GM18519 (cell line): ENCODE measurements at regions not wholly inside any gene's neighbourhood (a gene's known extent, or its start where the extent isn't known, plus 50 kb on each side); places are given as distances from the start of the nearest gene placed in this dataset.
"Not testable (repeated sequence)": the region's sequence is repeated elsewhere in the genome, so short reads cannot be mapped to it uniquely, and the experiment has no call there.

ENCODE experiments used
- ATAC-seq: cut with Tn5 transposase; IDR thresholded peaks from one replicate; pipeline ENCODE4 v1.9.1; 2021; ENCODE audit warnings: mild to moderate bottlenecking, moderate library complexity; ENCODE audit not compliant: unreplicated experiment, low FRiP score

- no peak for ATAC-seq
These were observed 117.3 kb upstream of the SERPINE2 start for GRCh38 chr2:224156436-224156835.

DNA sequence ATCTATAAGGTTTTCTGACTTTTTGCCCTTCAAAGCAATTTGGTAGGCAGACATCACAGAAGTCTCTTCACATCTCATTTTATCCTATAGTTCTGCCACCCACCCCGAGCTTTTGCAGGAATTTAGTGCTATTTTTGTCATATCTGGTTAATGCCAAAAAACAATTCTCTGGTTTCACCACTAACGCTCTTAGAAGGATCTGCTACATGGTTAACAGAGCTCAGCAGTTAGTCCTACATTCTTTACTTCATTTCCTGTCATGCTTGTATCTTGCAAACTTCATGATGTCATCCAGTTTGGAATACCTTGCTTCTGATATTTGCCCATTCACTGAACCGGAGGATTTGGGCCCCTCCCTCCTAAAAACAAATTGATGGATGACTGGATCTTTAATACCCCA lies 116.8 kb upstream of the SERPINE2 start:
- no peak for ATAC-seq

- no peak for ATAC-seq
These were observed 116.3 kb upstream of the SERPINE2 start for GRCh38 chr2:224155371-224155770.

DNA sequence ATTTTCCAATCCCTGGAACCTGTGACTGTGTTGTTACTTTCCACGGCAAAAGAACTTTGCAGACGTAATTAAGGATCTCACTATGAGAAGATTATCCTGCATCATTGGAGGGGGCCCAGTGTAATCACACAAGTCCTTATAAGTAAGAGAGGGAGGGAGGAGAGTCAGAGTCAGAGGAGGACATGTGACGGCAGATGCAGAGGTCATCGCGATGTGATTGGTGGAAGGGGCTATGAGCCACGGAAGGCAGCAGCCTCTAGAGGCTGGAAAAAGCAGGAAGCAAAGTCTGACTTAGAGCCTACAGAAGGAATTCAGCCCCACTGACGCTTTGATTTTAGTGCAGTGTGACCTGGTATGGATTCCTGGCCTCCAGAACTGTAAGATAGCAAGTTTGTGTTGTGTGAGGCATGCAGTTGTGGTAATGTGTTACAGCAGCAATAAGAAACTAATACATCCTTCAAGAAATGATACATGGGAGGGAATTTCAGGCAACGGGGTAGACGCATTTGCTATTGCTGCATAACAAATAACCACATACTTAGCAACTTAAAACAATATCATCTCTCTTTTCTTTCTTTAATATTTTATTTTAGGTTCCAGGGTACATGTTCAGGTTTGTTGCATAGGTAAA lies 112.7 kb upstream of the SERPINE2 start:
- ATAC-seq: no peak

GRCh38 chr2:224151161-224151560 lies 112.1 kb upstream of the SERPINE2 start:
- ATAC-seq: no peak

DNA sequence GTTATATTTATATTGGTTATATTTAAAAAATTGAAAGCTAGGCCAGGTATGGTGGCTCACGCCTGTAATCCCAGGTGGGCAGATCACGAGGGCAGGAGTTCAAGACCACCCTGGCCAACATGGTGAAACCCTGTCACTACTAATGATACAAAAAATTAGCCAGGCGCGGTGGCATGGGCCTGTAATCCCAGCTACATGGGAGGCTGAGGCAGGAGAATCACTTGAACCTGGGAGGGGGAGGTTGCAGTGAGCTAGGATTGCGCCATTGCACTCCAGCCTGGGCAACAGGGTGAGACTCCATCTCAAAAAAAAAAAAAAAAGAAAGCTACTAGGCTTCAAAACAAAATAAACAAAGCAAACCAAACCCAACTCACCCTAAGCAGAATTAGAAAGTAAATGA lies 109.0 kb upstream of the SERPINE2 start:
- not testable (repeated sequence) for ATAC-seq

DNA sequence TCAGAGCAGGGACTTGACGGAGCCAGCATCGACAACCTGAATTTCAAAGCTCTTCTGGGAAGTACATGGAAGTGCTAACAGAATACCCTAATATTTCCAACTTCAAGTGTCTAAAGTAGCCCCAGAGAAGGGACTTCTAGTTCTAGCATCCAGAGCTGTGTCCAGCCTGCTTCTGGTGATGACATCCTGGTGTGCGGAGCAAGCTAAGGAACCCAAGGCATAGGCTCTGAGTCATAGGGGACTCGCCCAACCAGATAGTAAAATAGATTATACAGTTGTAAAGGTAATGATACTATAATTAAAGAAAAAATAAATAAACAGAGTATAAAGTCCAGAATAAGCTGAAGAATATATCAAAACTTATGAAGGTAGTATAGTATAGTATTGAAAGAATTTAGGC lies 108.1 kb upstream of the SERPINE2 start:
- no peak for ATAC-seq

GRCh38 chr2:224146356-224147160 lies 107.5 kb upstream of the SERPINE2 start:
- ATAC-seq: no peak

DNA sequence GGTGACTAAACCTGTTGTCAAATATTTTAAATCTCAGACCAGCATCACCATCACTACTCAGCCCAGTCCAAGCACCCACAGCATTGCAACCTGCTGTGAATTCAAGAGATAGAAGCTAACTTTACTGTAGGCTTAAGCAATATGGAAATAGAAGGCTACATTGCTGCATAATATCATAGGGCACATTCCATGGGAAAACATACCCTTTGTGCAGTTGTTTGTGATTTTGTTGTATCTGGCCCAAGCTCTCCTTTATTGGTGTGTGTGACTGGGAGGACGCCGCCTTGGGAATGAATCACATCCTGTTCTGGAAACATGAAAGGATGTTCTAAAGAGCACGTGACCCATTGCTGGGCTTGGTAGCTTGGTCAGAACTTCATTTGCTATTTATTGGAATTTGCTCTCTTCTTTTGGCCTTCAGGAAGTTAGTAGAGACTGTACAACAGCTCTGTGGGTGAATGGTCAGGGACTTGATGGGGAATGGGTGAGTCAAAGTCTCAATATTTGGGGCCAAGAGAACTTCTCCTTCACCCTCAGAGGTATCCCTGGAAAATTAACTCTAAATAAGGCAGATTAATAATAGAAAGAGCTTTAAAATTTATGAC lies 106.8 kb upstream of the SERPINE2 start:
- no peak for ATAC-seq

DNA sequence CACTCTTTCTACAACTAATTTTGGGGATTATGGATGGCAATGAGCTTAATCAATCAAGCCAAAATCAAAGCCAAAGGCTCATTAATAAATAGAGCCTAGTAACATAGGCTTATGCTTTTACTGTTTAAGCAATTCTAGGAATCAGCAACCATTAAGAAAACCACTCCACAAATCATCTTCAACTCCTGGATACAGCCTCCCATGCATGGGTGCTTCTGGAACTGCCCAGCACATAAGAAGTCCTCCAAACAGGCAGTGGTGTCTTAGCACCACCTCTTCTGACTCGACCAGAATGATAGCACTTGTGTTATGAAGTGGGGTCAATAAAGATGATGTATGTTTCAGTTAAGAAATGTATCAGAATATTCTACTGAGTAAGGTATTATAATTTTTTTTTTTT lies 104.4 kb upstream of the SERPINE2 start:
- no peak for ATAC-seq

- ATAC-seq: no peak
These were observed 103.6 kb upstream of the SERPINE2 start for GRCh38 chr2:224142397-224143312.

DNA sequence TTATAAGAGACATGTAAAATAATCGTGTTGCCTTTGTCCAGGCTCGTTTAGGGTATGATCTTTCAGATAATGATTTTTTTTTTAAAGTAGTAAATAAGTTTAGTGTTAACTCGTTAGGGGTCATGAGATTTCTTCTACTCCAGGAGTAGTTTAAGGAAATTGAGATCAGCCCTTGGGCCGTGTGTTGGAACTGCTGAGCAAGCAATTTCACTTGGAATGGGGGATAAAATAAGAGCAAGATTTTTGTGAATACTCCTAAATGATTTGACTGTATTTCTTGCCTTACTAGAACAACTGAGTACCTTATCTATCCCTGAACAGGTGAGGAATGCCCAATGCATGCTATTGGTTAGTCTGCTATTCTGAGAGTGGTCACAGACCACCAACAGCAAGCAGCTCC lies 102.2 kb upstream of the SERPINE2 start:
- ATAC-seq: no peak

- ATAC-seq: no peak
These were observed 98.1 kb upstream of the SERPINE2 start for GRCh38 chr2:224137208-224137607.

DNA sequence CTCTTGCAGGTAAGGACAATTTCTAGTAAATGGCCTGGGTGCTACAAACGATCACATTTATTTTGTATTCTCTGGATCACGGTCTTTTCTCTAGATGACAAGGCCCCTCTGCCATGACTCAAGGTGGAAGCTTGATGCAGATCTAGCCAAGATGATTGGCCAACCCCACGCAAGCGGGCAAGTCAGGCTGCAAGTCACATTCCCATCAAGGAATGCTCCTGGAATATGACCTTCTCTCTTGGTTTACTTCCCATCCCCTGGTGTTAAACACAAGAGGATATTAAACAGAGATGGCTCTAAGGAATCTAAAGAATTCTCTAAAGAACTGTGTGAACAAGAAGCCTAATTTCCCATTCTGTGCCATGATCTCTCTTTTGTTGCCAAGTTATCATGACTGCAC lies 97.3 kb upstream of the SERPINE2 start:
- ATAC-seq: no peak

- no peak for ATAC-seq
These were observed 96.8 kb upstream of the SERPINE2 start for GRCh38 chr2:224135881-224136280.

GRCh38 chr2:224134003-224134734 lies 95.1 kb upstream of the SERPINE2 start:
- no peak for ATAC-seq

DNA sequence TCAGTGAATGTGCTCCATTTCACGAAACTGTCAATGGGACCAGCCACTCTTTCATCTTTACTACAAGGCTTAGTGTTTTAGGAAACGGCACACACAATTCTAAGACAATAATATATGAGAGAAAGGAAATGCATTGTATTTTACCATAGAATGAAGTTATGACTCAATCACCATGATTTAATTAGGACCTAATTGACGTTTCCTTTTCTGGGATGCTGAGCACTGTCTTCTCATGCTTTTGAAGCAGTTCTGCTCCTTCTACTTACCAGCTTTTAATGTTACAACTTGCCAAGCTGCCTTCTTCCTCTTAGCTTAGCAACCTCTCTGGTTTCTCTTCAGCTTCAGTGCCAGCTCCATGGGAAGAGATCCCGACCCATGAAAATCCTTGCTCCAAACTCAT lies 94.3 kb upstream of the SERPINE2 start:
- ATAC-seq: no peak

DNA sequence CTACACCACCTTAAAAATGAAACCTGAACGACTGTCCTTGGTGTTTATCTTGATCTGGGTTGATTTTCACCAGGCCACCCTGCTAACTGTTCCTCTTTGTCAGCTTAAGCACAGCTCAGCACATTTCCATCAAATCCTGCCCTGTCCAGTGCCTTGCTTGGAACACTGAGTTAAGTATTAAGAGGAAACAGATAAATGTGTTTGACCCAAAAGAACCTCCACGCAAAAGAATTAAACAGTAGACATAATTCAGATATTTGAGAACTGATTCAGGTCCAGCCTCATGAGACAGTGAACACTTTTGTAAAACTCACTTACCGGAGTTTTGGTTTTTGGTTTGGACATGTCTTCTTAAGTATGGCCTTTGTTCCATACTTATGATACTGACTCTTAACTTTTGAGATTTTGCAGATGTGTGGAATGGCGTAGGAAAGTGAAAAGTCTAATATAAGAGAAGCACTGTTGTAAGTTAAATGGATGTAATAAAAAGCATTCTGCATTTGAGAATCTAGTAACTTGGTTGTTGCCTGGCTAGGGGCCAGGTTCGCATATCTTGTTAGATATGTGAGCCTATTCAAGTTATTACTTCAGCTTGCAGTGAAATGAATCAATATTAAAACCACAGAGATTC lies 88.9 kb upstream of the SERPINE2 start:
- no peak for ATAC-seq

GRCh38 chr2:224126440-224126839 lies 87.4 kb upstream of the SERPINE2 start:
- no peak for ATAC-seq

GRCh38 chr2:224126003-224126402 lies 86.9 kb upstream of the SERPINE2 start:
- ATAC-seq: no peak
